Hematopoietic multipotent progenitor cell treated with erythropoietin and hydrocortisone succinate and interleukin-3 and kit ligand, for 4 days (in vitro differentiated cells): ENCODE measurements at regions not wholly inside any gene's neighbourhood (a gene's known extent, or its start where the extent isn't known, plus 50 kb on each side); places are given as distances from the start of the nearest gene placed in this dataset.
A peak's percentile ranks its signal among the peaks of the same experiment; 100 is the strongest.
"Not testable (repeated sequence)": the region's sequence is repeated elsewhere in the genome, so short reads cannot be mapped to it uniquely, and the experiment has no call there.

Source experiments
- DNase-seq: peaks from one replicate; pipeline ENCODE4 v3.0.0-alpha.2; 2015

- no peak for DNase-seq
Observed at GRCh38 chr18:47669815-47670214, 260.6 kb downstream of the SMAD2 start.

- DNase-seq, result no peak
Observed at GRCh38 chr18:47658498-47658897, 272.0 kb downstream of the SMAD2 start.

GRCh38 chr18:47654988-47655387 lies 275.5 kb downstream of the SMAD2 start:
- DNase-seq, result no peak

GRCh38 chr18:47644896-47645295 lies 285.6 kb downstream of the SMAD2 start:
- DNase-seq, result no peak

GRCh38 chr18:47637551-47637950 lies 292.9 kb downstream of the SMAD2 start:
- not testable (repeated sequence) for DNase-seq

GRCh38 chr18:47635416-47635815 lies 295.0 kb downstream of the SMAD2 start:
- DNase-seq, result no peak

- DNase-seq, result no peak
Observed at GRCh38 chr18:47632970-47633635, 297.4 kb downstream of the SMAD2 start.

- DNase-seq, result no peak
Observed at GRCh38 chr18:47628893-47629292, 301.6 kb downstream of the SMAD2 start.

- no peak for DNase-seq
Observed at GRCh38 chr18:47628240-47628781, 302.1 kb downstream of the SMAD2 start.

GRCh38 chr18:47627030-47627429 lies 303.4 kb downstream of the SMAD2 start:
- no peak for DNase-seq

- DNase-seq, result no peak
Observed at GRCh38 chr18:47619771-47620448, 310.5 kb downstream of the SMAD2 start.

GRCh38 chr18:47618758-47619157 lies 311.7 kb downstream of the SMAD2 start:
- no peak for DNase-seq

GRCh38 chr18:47615043-47615442 lies 315.4 kb downstream of the SMAD2 start:
- no peak for DNase-seq

GRCh38 chr18:47613929-47614328 lies 316.5 kb downstream of the SMAD2 start:
- DNase-seq, result no peak

GRCh38 chr18:47611649-47612048 lies 318.8 kb downstream of the SMAD2 start:
- no peak for DNase-seq

GRCh38 chr18:47606526-47606925 lies 323.9 kb downstream of the SMAD2 start:
- DNase-seq, result no peak

GRCh38 chr18:47605093-47605492 lies 325.4 kb downstream of the SMAD2 start:
- no peak for DNase-seq

- DNase-seq, result peak; percentile 1
Observed at GRCh38 chr18:47604021-47604420, 326.4 kb downstream of the SMAD2 start.

- no peak for DNase-seq
Observed at GRCh38 chr18:47603158-47603557, 327.3 kb downstream of the SMAD2 start.

- DNase-seq, result no peak
Observed at GRCh38 chr18:47602273-47602897, 328.1 kb downstream of the SMAD2 start.

GRCh38 chr18:47601581-47602272 lies 328.7 kb downstream of the SMAD2 start:
- DNase-seq, result no peak

- peak; percentile 49 for DNase-seq
Observed at GRCh38 chr18:47595831-47596501, 334.5 kb downstream of the SMAD2 start.

GRCh38 chr18:47594621-47595086 lies 335.8 kb downstream of the SMAD2 start:
- DNase-seq, result no peak
